HG03354 (cell line): ENCODE measurements at regions not wholly inside any gene's neighbourhood (a gene's known extent, or its start where the extent isn't known, plus 50 kb on each side); places are given as distances from the start of the nearest gene placed in this dataset.

Source experiments
- ATAC-seq: cut with Tn5 transposase; IDR thresholded peaks from one replicate; pipeline ENCODE4 v1.9.1; 2021; ENCODE audit warnings: mild to moderate bottlenecking; ENCODE audit not compliant: unreplicated experiment, poor library complexity, severe bottlenecking

DNA sequence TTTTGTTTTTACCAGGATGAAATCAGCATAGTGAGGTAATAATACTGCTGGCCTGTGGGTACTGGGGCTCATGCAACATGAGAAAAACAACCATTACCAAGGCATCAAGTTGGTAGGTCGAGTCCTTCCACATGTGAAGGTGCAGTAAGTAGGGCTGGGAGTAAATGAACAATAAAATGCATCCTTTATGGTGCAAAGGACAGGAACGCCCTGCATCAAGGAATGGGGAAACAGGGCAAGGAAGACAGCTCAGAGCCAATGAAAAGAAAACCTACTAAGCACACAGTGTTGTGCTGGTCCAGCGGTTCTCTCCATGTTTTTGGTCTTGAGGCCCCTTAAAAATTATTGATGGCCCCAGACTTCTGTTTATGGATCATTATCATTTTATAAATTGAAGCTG is 168.5 kb upstream of the TPM1 start:
- no peak for ATAC-seq

DNA sequence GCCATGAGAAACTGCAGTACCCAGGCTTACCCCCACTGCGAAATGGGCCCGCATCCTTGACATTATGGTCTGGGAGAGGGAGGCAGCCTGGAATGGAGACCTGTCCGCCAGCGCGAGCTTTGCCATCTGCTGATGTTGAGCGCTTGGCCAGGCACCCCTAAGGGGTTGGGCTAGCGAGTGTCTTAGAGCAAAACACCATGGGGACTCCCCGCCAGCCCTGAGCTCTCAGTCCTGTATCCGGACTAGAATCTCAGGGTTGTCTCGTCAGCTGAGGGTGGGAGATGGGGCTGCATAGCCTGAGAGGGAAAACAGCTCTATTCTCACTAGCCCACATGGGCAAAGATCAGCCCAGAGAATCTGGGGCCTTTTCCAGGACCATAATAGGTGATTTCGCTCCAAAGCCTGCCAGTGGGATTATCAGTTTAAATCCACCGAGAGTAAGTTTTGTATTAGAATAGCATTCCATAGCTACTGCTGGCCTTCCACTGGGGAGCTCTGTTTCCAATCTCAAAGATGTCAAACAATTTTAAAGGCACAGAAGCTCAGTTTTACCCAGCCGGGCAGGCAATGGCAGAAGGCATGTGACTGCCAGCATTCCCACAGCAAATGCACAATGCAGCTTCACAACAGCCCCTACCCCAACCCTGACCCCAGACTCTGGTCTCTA is 167.5 kb upstream of the TPM1 start:
- ATAC-seq = no peak

DNA sequence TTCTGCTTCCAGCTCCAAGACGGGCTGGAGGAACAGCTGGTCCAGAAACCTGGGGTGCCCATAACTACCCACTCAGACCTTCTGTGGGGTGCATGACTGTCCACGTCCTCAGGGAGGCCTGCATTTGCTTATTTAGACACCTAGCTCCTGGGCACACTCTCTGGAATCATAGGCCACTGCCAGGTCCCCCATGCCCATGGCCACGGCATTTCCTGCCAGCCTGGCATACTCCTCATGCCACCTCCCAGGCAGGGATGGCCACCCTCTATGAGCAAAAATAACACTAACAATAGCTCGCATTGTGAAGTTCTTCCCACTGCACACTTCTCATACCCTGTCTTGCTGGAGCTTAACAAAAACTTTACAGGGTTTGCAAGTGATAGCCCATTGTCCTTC is 166.9 kb upstream of the TPM1 start:
- ATAC-seq = no peak

DNA sequence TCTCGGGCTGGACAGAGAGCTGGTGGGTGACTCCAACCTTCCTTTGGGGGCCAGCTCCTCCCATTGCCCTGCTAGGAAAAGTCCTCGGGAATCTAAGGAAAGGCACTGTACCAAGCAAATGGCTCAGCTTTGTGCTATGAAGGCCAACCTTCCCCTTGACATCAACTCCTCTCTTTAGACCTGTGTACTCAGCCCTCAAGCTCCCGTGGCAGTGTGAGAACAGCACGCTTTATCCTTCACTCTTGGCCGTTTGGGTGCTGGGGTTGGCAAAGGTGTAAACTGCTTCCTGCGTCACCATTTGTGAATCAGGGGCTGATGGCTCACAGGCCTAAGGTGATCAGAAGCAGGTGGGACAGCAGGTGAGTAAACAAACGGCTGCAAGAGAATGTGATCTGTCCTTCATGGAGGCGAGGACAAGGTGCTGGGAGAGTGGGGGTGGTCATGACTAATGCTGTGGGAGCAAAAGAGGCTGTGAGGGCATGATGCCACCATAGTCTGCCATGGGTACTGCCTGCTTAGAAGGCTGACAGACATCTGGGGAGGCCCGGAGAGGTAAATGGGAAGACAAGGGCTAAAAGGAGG is 165.2 kb upstream of the TPM1 start:
- no peak for ATAC-seq

DNA sequence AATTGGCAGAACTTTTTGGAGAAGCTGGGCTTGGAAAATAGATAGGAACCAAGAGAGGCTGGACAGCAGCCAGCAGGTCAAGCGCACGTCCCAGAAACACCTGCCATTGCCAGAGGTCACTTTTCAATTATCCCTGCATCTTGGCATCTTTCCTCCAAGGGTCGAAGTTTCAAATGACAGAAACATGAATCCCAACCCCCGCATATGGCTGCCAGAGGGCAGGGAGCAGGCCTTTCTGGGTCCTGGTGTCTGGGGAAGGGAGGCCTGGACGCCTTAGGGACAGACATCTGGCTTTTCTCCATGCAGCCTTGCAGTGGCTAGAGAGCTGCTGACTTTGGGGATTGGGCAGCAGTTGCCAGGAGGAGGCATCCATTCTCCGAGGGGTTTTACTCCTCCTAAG is 164.5 kb upstream of the TPM1 start:
- ATAC-seq = no peak

DNA sequence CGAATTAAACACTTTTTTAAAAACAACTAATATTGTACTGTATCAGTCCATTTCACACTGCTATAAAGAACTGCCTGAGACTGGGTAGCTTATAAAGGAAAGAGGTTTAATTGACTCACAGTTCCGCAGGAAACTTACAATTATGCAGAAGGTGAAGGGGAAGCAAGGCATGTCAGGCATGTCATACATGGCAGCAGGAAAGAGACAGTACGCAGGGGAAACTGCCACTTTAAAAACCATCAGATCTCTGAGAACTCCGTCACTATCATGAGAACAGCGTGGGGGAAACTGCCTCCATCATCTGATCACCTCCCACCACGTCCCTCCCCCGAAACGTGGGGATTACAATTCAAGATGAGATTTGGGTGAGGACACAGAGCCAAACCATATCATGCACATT is 162.8 kb upstream of the TPM1 start:
- ATAC-seq = no peak

DNA sequence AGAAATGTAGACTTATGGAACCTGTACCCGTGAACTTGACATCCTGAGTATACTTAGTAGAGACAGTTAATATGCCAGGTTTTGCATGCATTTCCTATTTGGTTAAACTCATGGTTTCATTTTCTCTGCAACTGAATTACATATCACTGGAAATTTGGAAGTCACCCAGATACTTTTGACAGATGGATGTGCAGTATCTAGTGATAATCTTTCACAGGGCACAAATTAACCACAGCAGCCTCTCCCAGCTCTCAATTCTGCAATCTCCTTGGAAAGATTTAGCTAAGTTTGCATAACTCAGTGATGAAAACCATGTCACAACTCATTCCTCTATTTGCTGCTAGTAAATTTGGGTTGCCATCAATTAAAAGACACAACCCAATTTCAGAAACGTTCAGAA is 162.3 kb upstream of the TPM1 start:
- no peak for ATAC-seq

DNA sequence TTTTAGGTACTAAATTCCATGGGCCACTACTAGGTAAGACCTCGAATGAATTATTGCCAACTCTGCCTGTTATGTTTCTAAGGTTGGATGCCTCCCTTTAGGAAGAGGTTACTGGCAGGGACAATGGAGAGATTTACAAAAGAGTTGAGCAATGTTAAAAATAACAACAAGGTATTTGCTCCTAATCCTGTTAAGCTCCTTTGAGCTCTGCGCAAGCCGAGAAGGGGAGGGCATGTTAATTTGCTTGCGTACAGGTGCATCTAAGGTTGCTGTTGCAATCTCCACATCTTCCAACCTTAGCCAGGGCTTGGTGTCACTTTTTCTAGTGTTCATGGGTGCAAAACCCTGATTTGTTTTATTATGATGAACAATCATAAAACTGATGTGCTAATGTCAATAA is 161.5 kb upstream of the TPM1 start:
- ATAC-seq = no peak

DNA sequence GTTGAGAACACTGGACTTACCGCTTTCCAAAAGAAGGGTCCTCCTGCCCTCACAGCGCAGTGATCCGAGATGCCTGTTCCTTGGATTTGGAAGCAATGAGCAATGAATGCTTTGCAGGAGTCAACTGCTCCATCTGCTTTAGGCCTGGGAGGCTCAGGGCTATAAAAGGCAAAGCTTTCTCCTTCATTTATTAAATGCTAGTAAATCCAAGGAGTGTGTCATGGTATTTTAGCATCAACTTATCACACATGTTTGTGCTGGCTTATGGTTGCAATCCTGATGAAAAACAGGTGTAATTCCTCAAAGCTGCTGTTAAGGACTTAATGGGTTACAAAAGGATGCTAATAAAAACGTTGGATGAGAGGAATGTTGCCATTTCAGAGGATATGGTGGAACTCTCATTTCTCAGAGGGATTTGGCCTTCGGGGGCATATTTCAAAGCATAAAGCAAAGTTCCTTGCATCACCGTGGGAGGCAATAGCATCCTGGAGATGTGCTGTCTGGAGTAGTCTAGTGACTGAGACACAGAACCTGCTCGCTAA is 158.5 kb upstream of the TPM1 start:
- ATAC-seq = no peak

DNA sequence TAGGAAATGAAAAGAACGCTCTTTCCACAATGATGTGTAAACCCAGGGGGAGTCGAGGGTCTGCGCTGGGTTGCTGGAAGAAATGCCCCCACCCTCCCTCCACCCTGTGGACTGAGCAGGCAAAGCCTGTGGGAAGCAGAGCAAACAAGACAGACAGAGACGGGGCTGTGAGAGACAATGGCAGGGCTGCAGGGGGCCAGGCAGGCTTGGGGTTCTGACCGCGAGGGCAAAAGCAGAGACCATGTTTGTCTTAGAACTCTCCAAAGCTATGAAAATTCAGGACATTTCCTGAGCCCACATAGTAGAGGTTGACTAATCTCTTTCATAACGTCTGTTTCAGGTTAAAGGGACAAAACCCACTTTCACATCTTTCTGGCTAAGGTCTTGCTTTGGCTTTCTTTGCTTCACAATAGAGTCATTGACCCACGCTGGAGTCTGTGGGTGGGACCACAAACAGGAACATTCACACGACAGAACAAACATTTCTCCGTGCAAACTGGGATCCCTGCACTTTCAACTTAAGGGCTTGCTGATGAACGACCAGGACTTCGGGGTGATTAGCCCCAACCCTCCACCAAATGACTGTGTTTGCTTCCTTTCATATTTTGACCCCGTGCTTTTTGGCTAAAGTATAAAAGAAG is 156.0 kb upstream of the TPM1 start:
- no peak for ATAC-seq

DNA sequence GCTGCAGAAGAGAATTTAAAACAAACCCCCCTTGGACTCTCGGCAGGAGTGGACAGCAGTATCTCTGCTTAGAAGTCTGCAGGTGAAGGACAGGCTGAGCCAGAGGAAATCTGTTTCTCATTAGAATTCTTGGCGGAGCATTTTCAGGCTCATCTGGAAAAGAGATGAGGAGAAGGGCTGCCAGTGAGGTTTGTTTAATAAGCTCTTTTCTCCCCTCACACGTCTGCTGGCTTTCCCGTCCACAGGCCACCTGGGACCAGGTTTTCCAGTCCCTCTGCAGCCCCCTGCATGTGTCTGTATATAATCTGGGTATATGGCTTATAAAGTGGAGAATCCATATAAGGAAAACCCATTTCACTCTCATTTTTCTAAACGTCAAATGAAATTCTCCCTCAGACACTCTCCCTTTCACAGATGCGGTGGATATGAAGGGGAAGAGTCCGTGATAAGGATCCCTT is 155.4 kb upstream of the TPM1 start:
- no peak for ATAC-seq

DNA sequence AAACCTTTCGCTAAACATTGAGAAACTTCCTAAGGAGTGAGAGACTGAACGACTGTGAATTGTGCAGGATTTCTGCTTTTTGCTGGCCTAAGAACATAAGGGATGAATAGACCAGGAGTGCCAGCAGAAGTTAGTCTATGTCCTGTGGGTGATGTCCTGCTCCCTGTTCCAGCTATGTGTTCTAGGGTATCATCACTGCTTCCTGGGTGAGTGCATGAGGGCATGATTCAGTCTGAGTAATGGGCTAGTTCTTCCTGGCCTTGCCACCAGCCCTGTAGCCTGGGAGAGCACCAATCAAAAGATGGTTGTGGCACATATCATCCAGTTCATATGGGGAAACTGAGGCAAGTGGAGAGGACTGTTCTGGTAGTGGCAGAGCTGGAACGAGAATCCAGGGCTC is 153.9 kb upstream of the TPM1 start:
- ATAC-seq = no peak

DNA sequence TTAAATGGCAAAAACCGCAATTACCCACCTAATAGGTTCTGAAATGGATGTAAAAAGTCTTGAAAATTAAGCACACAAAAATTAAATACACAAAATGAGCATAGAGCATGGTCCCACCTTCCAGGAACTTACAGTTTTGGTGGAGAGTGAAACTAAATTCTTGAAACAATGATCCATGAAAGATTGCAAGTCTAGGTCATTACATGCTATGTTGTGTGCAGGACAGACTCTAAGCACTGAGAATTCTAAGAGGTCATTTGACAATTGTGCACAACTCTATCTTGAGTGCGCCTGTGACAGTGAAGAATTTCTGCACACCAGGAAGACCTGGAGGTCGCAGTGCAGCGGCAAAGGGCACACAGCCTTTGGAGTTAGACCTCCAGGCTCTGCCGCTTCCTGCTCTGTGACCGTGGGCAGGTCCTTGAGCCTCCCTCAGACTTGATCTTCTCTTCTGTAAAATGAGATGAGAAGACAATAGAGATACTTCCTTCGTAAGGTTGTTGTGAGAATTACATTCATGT is 153.3 kb upstream of the TPM1 start:
- ATAC-seq = no peak

DNA sequence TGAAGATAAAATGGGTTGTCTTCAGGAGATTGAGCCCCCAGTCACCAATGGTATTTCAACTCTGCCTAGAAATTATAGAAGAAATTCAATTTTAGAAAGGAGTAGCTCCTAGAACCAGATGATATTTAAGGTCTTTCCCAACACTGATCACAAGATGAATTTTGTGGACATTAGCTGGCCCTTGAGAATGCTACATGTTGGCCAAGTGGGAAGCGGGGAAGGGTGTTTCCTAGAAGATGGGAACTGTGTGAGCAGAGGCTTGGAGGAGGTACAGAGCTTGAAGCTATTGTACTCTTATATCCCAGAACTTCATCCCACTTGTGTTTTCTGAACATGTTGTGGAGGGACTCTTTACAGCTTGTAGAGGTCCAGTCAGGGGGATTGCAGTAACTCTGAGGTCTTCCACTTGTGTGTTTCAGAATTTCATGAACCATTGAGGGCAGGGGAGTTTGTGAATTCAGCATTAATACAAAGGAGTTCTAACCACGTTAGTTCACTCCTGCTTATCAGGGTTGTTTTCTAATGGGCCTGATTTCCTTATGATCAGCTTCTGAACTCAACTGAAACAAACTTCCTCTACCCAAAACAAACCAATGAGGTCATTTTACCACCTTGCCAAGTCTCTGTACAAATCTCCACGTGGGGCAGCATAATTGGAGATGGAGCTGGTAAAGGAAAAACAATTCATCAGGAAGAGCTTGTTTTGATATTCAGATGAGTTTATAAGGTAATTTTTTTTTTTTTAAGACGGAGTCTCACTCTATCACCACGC is 152.6 kb upstream of the TPM1 start:
- no peak for ATAC-seq

DNA sequence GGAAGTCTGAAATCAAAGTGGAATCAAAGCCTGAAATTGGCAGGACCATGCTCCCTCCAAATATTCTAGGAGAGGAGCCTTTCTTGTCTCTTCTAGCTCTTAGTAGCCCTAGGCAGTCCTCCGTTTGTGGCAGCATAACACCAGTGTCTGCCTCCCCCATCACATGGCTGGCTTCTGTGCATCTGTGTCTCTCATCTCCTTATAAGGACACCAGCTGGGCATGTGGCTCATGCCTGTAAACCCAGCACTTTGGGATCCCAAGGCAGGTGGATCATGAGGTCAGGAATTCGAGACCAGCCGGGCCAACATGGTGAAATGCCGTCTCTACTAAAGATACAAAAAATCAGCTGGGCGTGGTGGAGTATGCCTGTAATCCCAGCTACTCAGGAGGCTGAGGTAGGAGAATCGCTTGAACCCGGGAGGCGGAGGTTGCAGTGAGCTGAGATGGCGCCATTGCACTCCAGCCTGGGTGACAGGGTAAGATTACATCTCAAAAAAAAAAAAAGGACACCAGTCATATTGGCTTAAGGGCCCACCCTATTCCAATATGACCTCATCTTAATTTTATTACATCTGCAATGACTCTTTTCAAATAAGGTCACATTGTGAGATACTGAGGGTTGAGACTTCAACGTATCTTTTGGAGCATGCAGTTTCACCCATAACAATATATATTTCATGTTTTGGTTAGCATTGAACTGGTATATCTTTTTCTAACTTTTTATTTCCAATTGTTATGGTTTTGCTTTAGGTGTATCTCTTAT is 148.0 kb upstream of the TPM1 start:
- no peak for ATAC-seq

DNA sequence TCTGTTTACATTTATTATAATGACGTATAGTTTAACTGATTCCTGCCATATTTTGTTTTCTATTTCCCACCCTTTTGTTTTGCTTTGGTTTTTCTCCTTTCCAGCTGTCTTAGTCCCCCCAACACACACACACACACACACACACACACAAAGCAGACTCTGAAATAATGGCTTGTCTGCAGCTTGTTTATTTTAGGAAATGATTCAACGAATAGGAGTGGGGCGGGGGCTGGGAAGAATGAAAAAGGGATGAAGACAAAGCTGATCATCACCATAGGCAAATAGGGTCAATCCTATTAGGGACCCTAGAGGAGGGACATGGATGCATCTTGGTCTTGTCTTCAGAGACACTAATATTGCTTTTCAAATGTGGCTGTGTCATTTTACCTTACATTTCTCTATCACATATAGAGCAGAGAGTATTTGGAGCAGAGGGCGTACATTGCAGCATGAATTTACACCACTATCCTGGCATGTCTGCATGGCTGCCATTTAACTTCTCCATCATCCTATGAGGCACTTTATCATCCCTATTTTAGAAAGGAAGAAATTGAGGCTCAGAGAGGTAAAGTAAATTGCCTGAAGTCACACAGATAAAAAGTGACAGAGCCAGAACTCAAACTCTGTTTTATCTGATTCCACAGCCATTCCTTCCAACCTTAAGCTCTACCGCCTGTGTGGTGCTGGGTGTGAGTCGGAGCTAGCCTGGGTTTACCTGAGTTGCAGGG is 147.2 kb upstream of the TPM1 start:
- no peak for ATAC-seq

DNA sequence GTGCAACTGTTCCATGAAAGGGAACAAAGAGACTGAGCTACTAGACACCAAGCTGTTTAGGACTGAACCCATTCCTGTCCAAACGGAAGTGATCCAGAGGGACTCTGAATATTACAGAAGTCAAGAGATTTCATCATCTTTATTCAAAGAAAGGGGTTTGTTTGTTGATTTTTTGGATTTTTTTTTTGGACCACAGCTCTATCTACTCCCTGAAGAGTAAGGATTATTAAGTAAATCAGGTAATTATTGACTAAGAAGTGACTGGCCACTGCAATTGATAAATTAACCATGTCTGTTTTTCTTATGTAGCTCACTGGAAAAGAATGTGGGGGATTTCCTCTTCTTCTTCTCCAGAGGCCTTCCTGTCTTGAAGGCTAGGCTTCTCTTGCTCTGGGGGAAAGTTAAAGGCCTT is 146.6 kb upstream of the TPM1 start:
- no peak for ATAC-seq

DNA sequence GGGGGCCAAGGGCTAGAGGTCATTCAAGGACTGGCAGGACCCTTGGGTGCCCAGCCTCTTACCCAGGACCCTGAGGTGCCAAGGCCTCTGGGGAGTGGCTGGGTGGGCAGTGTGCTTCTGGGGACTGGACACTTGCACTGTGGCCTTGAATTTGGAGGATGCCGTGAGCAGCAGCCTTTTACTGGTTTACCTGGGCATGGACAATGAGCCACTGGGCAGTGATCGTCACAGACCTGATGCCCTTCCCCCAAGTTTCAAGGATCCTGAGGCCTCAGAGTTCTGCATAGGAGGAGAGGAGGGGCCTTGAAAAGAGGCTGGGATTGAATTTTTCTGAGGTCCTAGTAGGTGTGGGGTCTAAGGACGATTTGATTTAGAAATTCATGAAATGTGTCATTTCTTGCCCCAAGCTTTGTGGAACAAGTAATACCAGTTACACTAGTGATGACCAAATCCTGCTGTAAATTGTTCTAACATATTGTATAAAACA is 146.1 kb upstream of the TPM1 start:
- no peak for ATAC-seq

DNA sequence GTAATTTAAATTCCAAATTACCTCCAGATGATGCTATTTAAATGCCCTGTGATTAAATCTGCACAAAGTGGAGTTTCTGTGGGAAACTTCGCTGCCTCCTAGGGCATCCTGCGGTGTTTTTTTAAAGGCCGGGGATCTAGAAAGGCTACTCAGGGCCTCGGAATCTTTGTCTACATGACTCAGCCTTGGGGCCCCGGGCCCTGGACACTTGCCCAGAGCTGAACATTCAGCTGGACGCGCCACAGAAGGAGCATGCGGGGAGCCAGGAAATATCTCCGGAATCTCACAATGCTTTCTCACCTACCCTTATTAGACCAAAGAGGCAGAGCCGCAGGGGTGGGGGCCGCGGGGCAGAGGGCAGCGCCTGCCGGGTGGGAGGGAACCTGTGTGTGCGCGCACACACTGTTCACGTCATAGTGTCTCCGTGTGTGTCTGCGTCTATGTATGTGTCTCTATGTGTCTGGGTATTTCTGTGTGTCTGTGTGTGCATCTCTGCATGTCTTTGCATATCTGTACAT is 145.5 kb upstream of the TPM1 start:
- ATAC-seq = no peak
